ENCODE measurements at regions not wholly inside any gene's neighbourhood (a gene's known extent, or its start where the extent isn't known, plus 50 kb on each side); places are given as distances from the start of the nearest gene placed in this dataset.

GRCh38 chr6:102631921-102632320 is 1238.4 kb downstream of the GRIK2 start:
- TF ChIP-seq SRSF9 (IDR thresholded peaks at IDR 0.05; ENCODE audit: borderline replicate concordance, low read depth, low read length) (no peak), SRF (CRISPR knock-in tag; IDR thresholded peaks at IDR 0.05) (no peak), HDAC6 (IDR thresholded peaks at IDR 0.05; ENCODE audit: low read depth, low read length) (no peak), POLR2AphosphoS5 (IDR thresholded peaks at IDR 0.05; ENCODE audit: control insufficient read depth, insufficient read depth, low read depth, low read length) (no peak), ASH1L (IDR thresholded peaks at IDR 0.05; ENCODE audit: borderline replicate concordance, low read depth, partially characterized antibody) (no peak), RBFOX2 (IDR thresholded peaks at IDR 0.05; ENCODE audit: low read depth, low read length) (no peak), HINFP (tag; conservative IDR thresholded peaks at IDR 0.05; ENCODE audit: low read depth) (no peak), ZNF449 (CRISPR knock-in tag; IDR thresholded peaks at IDR 0.05) (no peak), E2F5 (CRISPR knock-in tag; IDR thresholded peaks at IDR 0.05) (no peak), BHLHE40 (IDR thresholded peaks at IDR 0.05; ENCODE audit: low read length) (no peak), NR2C2 (CRISPR knock-in tag; IDR thresholded peaks at IDR 0.05) (no peak), NR2C2 (tag; IDR thresholded peaks at IDR 0.05) (no peak)
